Caki2 (cell line): ENCODE measurements at regions not wholly inside any gene's neighbourhood (a gene's known extent, or its start where the extent isn't known, plus 50 kb on each side); places are given as distances from the start of the nearest gene placed in this dataset.

ENCODE experiments used
- DNase-seq: peaks from one replicate; pipeline ENCODE4 v3.0.0-alpha.2; 2015; ENCODE audit warnings: low read depth
- in situ Hi-C: cut with HindIII; loops from 2 replicates; pipeline ENCODE4 v1.10.0; 2016; ENCODE audit warnings: low sequenced_read_pairs, low pct_unique_long_range_greater_than_20kb, mixed read lengths

DNA sequence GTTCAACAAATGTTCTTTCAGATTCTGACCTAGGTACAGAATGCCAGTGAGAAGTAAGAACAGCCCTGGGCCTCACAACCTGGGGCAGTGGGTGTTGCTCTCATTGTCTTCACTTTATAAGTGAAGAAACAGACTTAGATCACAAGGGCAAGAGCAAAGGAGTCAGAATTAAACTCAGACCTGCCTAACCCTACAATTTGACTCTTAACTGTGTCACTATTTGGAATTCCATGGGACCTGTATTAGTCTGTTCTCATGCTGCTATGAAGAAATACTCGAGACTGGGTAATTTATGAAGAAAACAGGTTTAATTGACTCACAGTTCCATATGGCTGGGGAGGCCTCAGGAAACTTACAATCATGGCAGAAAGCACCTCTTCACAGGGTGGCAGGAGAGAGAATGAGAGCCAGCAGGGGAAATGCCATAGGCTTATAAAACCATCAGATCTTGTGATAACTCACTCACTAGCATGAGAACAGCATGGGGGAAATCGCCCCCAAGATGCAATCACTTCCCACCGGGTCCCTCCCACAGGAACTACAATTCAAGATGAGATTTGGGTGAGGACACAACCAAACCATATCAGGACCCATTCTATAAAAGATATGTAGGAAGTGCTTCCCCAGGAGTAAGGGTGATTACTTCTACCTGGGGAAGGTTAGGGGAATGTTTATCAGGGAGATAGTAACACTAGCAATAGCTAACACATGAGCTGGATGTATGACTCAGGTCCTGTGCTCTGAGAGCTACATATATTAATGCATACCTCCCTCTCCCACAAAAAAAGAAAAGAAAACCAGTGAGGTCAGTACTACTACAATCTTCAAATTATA, 270.1 kb downstream of the SOX9 start:
- peak; percentile 64 for DNase-seq
- in situ Hi-C loops = no loop called here

- DNase-seq = peak; percentile 95
- in situ Hi-C loops = no loop called here
These were observed 271.5 kb downstream of the SOX9 start for GRCh38 chr17:72392056-72393010.

DNA sequence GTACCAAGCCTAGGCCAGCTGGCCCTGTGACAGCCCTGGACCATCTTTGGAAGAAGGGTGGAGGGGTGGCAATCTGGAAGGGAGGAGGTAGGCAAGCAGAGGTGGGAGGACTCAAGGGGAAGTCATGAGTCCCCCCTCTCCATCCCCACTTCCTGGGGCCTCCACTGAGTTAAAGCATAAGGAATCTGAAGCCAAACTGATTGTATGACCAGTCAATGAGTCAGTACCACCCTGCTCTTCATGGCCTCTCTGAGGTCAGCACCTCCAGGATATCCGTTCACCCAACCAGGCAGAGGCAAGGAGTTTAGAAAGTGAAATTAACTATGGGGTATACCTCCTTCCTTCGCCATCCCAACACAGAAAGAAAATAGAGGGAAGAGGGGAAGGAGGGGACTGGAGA, 272.7 kb downstream of the SOX9 start:
- peak; percentile 79 for DNase-seq
- in situ Hi-C loops = no loop called here

DNA sequence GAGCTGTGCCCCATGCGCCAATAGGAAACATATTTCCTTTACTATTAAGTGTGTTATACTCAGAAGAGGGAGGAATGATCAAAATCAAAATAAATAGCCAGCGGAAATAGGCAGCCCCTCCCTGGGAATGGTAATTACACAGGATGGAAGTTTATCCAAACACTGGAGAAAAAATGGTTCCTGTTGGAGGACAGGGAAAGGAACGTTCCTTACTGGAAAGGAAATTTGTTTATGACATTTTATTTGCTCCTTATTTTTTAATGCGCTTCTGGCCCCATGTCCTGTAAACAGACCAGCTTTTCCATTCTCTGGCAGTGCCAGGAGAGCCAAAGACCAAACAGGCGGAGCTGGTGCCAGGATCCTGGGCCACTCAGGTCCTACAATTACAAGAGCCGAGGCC, 273.7 kb downstream of the SOX9 start:
- DNase-seq = no peak
- in situ Hi-C loops = no loop called here

DNA sequence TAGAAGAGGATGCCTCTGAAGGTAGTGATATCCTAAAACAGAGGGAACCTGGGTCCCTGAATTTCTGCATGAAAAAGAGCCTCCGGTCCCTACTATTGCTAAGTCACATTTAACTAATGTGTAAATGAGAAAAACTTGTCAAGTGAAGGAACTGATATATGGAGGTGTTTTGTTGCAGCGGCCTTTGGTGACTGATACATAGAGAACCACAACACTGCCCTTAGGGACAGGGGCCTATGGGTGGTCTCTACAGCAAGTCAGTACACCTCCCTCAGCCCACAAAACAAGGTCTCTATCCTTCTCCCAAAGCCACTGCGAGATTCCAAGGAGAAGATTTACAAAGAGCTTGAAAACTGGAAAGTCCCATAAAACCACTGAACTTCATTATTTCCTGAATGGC, 275.3 kb downstream of the SOX9 start:
- in situ Hi-C loops = no loop called here
- no peak for DNase-seq

- in situ Hi-C loops = no loop called here
- DNase-seq = no peak
These were observed 276.4 kb downstream of the SOX9 start for GRCh38 chr17:72397223-72397667.

DNA sequence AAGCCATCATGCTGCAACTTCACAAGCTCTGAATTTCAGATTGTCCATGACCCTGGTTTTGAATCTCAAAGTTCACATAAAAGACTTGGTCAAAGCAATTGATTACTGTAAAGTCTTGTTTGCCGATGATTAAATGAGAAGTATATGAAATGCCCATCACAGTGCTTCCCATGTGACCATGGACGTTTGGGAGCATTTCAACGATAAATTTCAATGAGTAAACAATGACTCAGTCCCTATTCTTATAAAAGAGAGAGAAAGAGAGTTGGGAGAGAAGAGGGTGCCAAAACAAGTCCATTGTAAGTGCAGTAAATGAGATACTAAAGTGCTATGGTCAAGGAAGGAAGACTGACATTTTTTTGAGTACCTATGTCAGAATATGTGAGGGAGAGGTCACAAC, 276.9 kb downstream of the SOX9 start:
- in situ Hi-C loops = no loop called here
- DNase-seq = no peak

DNA sequence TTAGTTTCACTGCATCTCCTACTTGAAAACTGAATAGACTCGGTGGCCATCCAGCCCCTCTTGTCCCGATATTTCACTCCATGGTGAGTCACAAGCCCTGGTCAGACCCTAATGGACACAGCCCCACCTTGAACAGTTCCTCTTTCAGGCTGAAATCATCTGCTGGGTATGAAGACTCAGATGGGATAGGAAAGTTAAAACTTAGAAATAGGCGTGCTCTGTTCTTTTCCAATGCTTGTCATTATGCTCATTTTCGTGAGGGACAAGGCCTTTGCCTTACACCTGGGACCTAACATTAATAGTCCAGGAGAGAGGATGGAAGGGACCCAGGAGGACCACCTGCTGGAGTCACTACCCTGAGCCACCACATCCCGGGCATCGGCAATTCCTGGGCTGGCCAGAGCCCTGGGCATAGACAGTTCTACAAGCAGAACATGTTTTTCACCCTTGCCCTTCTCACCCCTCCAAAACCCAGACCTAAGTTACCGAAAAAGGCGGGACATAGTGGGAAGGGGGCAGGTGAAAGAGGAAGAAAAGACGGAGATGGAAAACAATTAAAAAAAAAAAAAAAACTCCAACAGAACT, 278.3 kb downstream of the SOX9 start:
- in situ Hi-C loops = no loop called here
- no peak for DNase-seq

DNA sequence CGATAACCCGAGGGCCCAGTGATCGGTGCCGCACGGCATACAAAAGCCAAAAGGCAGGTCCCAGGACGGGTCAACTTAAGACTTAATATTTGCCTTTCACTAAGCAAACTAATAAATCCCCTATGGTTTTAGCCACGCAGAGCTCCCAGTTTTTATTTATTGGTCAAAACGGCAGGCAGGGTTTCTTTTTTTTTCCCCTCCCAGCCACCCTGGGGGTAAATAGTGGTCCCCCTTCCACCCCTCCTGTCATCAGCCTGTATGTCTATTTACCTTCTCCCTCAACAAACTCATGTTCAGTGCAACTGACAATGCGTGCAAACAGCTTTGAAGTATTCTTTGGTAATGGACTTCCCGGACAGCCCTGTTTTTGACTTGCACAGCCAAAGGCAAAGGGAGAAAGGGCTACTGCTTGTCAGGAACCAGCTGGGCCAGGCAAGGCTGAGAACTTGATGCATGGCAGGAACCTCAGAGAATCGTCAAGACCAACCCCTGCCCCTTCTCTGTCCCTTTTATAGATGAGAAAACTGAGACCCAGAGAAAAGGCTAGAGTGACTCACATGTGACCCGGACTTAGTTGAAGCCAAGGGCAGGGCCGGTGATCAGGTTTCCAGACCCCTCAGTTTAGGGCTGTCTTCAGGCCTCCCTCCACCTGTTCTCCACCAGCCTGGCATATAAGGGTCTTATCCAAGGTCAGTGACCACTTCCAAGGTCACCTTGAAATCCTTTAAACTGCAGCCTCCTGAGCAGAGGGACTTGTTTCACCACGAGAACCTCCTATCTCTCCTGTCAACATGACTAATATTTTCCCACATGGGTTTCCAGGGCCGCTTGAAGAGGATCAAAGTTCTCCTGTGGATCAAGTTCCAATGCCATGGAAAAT, 279.0 kb downstream of the SOX9 start:
- in situ Hi-C loops = no loop called here
- DNase-seq = no peak

- no peak for DNase-seq
- in situ Hi-C loops = no loop called here
These were observed 279.6 kb downstream of the SOX9 start for GRCh38 chr17:72400488-72400827.

GRCh38 chr17:72400863-72401262, 280.0 kb downstream of the SOX9 start:
- in situ Hi-C loops = no loop called here

GRCh38 chr17:72401883-72402726, 281.3 kb downstream of the SOX9 start:
- DNase-seq = no peak

More at GRCh38 chr17:72400863-72401262, 280.0 kb downstream of the SOX9 start:
- no peak for DNase-seq

DNA sequence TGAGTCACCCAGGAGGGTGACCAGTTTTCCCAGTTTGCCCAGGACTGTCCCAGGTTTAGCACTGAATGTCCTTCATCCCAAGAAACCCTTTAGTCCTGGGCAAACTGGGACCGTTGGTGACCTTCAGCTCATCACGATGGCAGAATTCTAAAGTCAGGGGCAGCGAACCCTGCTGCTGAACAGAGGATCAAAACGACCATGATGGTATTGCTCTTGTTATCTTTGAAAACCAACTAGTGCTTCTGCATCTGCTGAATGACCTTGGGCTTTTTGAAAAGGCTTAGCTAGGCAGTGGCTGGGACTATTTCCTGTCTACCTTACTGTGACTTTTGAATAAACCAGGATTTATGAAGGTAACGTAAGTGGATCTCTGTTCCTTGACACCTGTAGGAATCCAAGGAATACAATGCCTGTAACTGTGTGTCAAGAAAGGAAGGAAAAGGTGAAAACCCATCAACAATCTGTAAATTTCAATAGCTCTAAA, 281.9 kb downstream of the SOX9 start:
- in situ Hi-C loops = no loop called here
- no peak for DNase-seq

More at GRCh38 chr17:72401883-72402726, 281.3 kb downstream of the SOX9 start:
- in situ Hi-C loops = no loop called here

- DNase-seq = no peak
- in situ Hi-C loops = no loop called here
These were observed 282.9 kb downstream of the SOX9 start for GRCh38 chr17:72403713-72404209.

DNA sequence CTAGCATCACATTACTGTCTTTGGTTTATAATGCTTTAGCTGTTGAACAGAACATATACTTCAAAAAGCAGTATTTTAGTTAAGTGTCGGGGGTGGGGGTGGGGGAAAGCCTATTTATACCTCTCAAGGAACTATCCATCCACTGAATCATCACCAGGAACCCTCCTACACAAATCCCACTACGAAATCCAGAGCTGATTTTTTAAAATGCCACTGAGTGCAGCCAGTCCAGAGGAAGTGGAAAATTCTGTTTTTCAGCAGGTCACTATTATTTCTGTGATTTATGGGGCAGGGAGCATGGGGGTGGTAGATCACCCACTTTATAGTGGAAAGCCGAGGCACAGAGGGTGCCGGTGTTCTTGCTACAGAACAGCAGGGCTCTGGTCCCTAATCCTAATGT, 284.1 kb downstream of the SOX9 start:
- in situ Hi-C loops = no loop called here

GRCh38 chr17:72405662-72406230, 284.9 kb downstream of the SOX9 start:
- in situ Hi-C loops = no loop called here
- no peak for DNase-seq

More for the DNA sequence above, 284.1 kb downstream of the SOX9 start:
- DNase-seq = no peak

- DNase-seq = no peak
- in situ Hi-C loops = no loop called here
These were observed 285.7 kb downstream of the SOX9 start for GRCh38 chr17:72406498-72406897.
